PC-3 (cell line): ENCODE measurements at regions not wholly inside any gene's neighbourhood (a gene's known extent, or its start where the extent isn't known, plus 50 kb on each side); places are given as distances from the start of the nearest gene placed in this dataset.

Experiments used
- ATAC-seq: fragments of 200-7000 bp; cut with Tn5 transposase; 2 replicates; pipeline ENCODE4 v1.9.1; 2020; ENCODE audit warnings: mild to moderate bottlenecking, moderate library complexity
- BruUV-seq: library from RNA; stranded (reverse); fragments of 400-500 nt; replicated peaks from 2 replicates; lab custom pipeline; 2021; lab: Mats Ljungman, UMichigan
- CTCF ChIA-PET: fragments of 300-600 bp; sonication (Branson Sonifier 250); formaldehyde crosslinking; loops from one replicate; lab custom pipeline; 2022; ENCODE audit warnings: antibody characterized with exemption; lab: Charles Lee
- POLR2A ChIA-PET: fragments of 300-600 bp; sonication (Branson Sonifier 250); formaldehyde crosslinking; loops from one replicate; lab custom pipeline; 2022; ENCODE audit warnings: antibody characterized with exemption; ENCODE audit not compliant: unreplicated experiment; lab: Charles Lee
- DNase-seq: peaks from one replicate; pipeline ENCODE4 v3.0.0-alpha.2; 2015
- H2AFZ ChIP-seq: fragments of 300-600 bp; sonication (generic); 2 replicates; pipeline ENCODE4 v1.6.0; 2016; ENCODE audit warnings: antibody characterized with exemption, low read length
- H3F3A ChIP-seq: fragments of 300-600 bp; sonication (generic); one replicate; pipeline ENCODE4 v1.6.0; 2017; ENCODE audit warnings: antibody characterized with exemption, low read length, control low read depth, mild to moderate bottlenecking; ENCODE audit not compliant: unreplicated experiment
- H3K27ac ChIP-seq: fragments of 300-600 bp; sonication (generic); 2 replicates; pipeline ENCODE4 v1.5.1; 2016; ENCODE audit warnings: mild to moderate bottlenecking, low read length
- H3K27me3 ChIP-seq: fragments of 300-600 bp; sonication (generic); 2 replicates; pipeline ENCODE4 v1.6.1; 2016; ENCODE audit warnings: low read length, mixed read lengths
- H3K36me3 ChIP-seq: fragments of 300-600 bp; sonication (generic); 2 replicates; pipeline ENCODE4 v1.6.1; 2016; ENCODE audit warnings: low read depth, mixed run types, low read length, mixed read lengths
- H3K4me1 ChIP-seq: fragments of 300-600 bp; sonication (generic); 2 replicates; pipeline ENCODE4 v1.5.1; 2016; ENCODE audit warnings: low read length; ENCODE audit not compliant: insufficient read depth
- H3K4me2 ChIP-seq: fragments of 300-600 bp; sonication (generic); 2 replicates; pipeline ENCODE4 v1.6.0; 2016; ENCODE audit warnings: low read length
- H3K4me3 ChIP-seq: fragments of 300-600 bp; sonication (generic); 2 replicates; pipeline ENCODE4 v1.5.1; 2016; ENCODE audit warnings: mild to moderate bottlenecking, low read length, mixed read lengths
- H3K79me2 ChIP-seq: fragments of 300-600 bp; sonication (generic); 2 replicates; pipeline ENCODE4 v1.6.1; 2017; ENCODE audit warnings: low read length, mixed read lengths
- H3K9ac ChIP-seq: fragments of 300-600 bp; sonication (generic); 2 replicates; pipeline ENCODE4 v1.6.0; 2016; ENCODE audit warnings: mild to moderate bottlenecking, low read length
- H3K9me2 ChIP-seq: fragments of 300-600 bp; sonication (generic); replicated peaks from 2 replicates; pipeline ENCODE4 v1.6.1; 2016; ENCODE audit warnings: mixed run types, low read length, mixed read lengths
- H3K9me3 ChIP-seq: fragments of 300-600 bp; sonication (generic); 2 replicates; pipeline ENCODE4 v1.6.1; 2016; ENCODE audit warnings: low read length, mixed read lengths
- H4K20me1 ChIP-seq: fragments of 300-600 bp; sonication (generic); 2 replicates; pipeline ENCODE4 v1.6.1; 2016; ENCODE audit warnings: low read length, mixed read lengths
- EZH2 ChIP-seq: fragments of 300-600 bp; sonication (generic); IDR thresholded peaks from one replicate; pipeline ENCODE4 v1.6.1; 2017; ENCODE audit warnings: antibody characterized with exemption, mild to moderate bottlenecking, low read length; ENCODE audit not compliant: unreplicated experiment
- EZH2phosphoT487 ChIP-seq: fragments of 300-600 bp; sonication (generic); IDR thresholded peaks from 2 replicates; pipeline ENCODE4 v1.6.1; 2018; ENCODE audit warnings: mild to moderate bottlenecking, antibody characterized with exemption, low read length, borderline replicate concordance
- intact Hi-C: fragments of 100-400 bp; cut with micrococcal nuclease; formaldehyde crosslinking; loops from 2 replicates; pipeline ENCODE4 v1.9.0; 2023
- TF ChIP-seq, protein P1 (sequence below): fragments of 300-600 bp; sonication (generic); conservative IDR thresholded peaks from 2 replicates; pipeline ENCODE4 v1.5.1; 2017; ENCODE audit warnings: antibody characterized with exemption, low read depth, mild to moderate bottlenecking, low read length

GRCh38 chr4:120293341-120293740 lies 226.7 kb upstream of the MAD2L1 start:
- Histone ChIP-seq H3K4me2 (no peak overlapping the region), H4K20me1 (no peaks in the 10 kb centered on the region), H3K36me3 (no peaks in the 10 kb centered on the region), H3K9me3 (no peaks in the 10 kb centered on the region), H3F3A (no peaks in the 10 kb centered on the region), H3K27me3 (no peaks in the 10 kb centered on the region), H3K4me3 (no peak overlapping the region), H3K27ac (no peak overlapping the region), H3K9ac (no peak overlapping the region), H2AFZ (no peak overlapping the region), H3K9me2 (no peaks in the 10 kb centered on the region), H3K79me2 (no peaks in the 10 kb centered on the region), H3K4me1 (no peaks in the 10 kb centered on the region)
- TF ChIP-seq, protein P1, sequence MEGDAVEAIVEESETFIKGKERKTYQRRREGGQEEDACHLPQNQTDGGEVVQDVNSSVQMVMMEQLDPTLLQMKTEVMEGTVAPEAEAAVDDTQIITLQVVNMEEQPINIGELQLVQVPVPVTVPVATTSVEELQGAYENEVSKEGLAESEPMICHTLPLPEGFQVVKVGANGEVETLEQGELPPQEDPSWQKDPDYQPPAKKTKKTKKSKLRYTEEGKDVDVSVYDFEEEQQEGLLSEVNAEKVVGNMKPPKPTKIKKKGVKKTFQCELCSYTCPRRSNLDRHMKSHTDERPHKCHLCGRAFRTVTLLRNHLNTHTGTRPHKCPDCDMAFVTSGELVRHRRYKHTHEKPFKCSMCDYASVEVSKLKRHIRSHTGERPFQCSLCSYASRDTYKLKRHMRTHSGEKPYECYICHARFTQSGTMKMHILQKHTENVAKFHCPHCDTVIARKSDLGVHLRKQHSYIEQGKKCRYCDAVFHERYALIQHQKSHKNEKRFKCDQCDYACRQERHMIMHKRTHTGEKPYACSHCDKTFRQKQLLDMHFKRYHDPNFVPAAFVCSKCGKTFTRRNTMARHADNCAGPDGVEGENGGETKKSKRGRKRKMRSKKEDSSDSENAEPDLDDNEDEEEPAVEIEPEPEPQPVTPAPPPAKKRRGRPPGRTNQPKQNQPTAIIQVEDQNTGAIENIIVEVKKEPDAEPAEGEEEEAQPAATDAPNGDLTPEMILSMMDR = no peak
- TF ChIP-seq EZH2phosphoT487 (no peak), EZH2 (no peak)
- no TSS peak for BruUV-seq
- DNase-seq (no peak), ATAC-seq (no peak)
- intact Hi-C loops = no loop called here
- ChIA-PET POLR2A (no interaction called here), CTCF (no interaction called here)

DNA sequence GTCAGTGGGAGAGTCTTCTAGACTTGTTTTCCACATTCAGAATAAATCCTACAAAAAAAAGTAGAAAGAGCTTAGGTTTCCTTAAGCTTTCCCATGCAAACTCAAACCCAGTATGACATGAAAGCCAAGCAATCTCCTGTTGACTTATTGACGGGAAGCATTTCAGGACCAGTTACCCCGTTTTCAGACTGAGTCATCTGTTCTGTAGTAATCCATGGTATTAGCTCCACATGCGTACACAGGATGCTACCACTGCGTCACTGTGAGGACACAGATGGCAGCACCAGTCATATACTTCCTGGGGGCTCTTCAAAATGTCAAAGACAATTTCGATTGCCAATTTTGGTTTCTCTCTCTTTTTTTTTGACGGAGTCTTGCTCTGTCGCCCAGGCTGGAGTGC lies 224.9 kb upstream of the MAD2L1 start:
- no peak overlapping the region for H3K27ac ChIP-seq
- no peak overlapping the region for H3K9ac ChIP-seq
- no peaks in the 10 kb centered on the region for H3F3A ChIP-seq
- ChIA-PET POLR2A (no interaction called here), CTCF (no interaction called here)
- H3K79me2 ChIP-seq = no peaks in the 10 kb centered on the region
- no peaks in the 10 kb centered on the region for H3K27me3 ChIP-seq
- no peaks in the 10 kb centered on the region for H3K9me2 ChIP-seq
- DNase-seq (no peak), ATAC-seq (no peak)
- no peaks in the 10 kb centered on the region for H4K20me1 ChIP-seq
- no peaks in the 10 kb centered on the region for H3K9me3 ChIP-seq
- no peaks in the 10 kb centered on the region for H3K4me1 ChIP-seq
- no peak for TF ChIP-seq EZH2
- TF ChIP-seq, protein P1 = no peak
- no peak for TF ChIP-seq EZH2phosphoT487
- no peak overlapping the region for H2AFZ ChIP-seq
- no peaks in the 10 kb centered on the region for H3K36me3 ChIP-seq
- no peak overlapping the region for H3K4me3 ChIP-seq
- H3K4me2 ChIP-seq = no peak overlapping the region
- intact Hi-C loops = no loop called here
- no TSS peak for BruUV-seq

DNA sequence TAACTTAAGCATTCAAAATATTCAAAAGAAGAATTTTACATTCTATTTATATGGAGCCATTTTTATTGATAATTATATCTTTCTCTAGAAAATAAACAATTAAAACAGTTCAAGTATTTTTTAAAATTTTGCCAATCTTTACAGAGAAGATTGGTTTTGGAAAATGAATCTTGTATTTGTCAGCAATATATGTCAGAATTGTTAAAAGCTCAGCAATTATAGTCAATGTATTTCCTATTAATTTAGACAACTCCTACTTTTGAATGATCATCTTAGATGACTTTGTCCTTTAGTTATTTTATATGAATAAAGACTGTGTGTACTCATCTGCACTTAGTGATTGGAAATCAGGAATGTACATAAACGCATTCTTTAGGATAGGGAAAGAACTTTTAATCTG lies 223.9 kb upstream of the MAD2L1 start:
- Histone ChIP-seq H3K79me2 (no peaks in the 10 kb centered on the region), H3K27me3 (no peaks in the 10 kb centered on the region), H3K27ac (no peak overlapping the region), H4K20me1 (no peaks in the 10 kb centered on the region), H3K4me1 (no peaks in the 10 kb centered on the region), H3K36me3 (no peaks in the 10 kb centered on the region), H2AFZ (no peak overlapping the region), H3F3A (no peaks in the 10 kb centered on the region), H3K4me2 (no peak overlapping the region), H3K9me2 (no peaks in the 10 kb centered on the region), H3K4me3 (no peak overlapping the region), H3K9ac (no peak overlapping the region), H3K9me3 (no peaks in the 10 kb centered on the region)
- CTCF ChIA-PET = no interaction called here
- intact Hi-C loops = no loop called here
- TF ChIP-seq, protein P1 = no peak
- TF ChIP-seq EZH2phosphoT487 = no peak
- TF ChIP-seq EZH2 = no peak
- BruUV-seq = no TSS peak
- ATAC-seq = no peak
- no peak for DNase-seq
- POLR2A ChIA-PET = no interaction called here
